Common myeloid progenitor, CD34-positive (primary cell): ENCODE measurements at regions not wholly inside any gene's neighbourhood (a gene's known extent, or its start where the extent isn't known, plus 50 kb on each side); places are given as distances from the start of the nearest gene placed in this dataset.

Experiments
- CTCF ChIA-PET: fragments of 350-600 bp; sonication (Branson Sonifier 250); formaldehyde crosslinking; loops from one replicate; lab custom pipeline; 2021; ENCODE audit warnings: antibody characterized with exemption; lab: Charles Lee
- POLR2A ChIA-PET: fragments of 350-600 bp; sonication (Branson Sonifier 250); formaldehyde crosslinking; loops from one replicate; lab custom pipeline; 2021; ENCODE audit warnings: antibody characterized with exemption; lab: Charles Lee
- DNase-seq, 3 donors: peaks; one replicate each; pipeline versions ENCODE4 v3.0.0 to v3.0.0-alpha.2; 2013
- H3K27ac ChIP-seq, 2 experiments: 1 replicate in 1 of 2; 2 replicates in 1 of 2; pipeline ENCODE4 v1.7.0; 2013; ENCODE audit warnings: inconsistent platforms in 2 of 2, low read length in 2 of 2, mild to moderate bottlenecking in 2 of 2, low read depth in 1 of 2, moderate library complexity in 1 of 2; ENCODE audit not compliant: severe bottlenecking in 2 of 2, insufficient read depth in 1 of 2, poor library complexity in 1 of 2
- H3K27me3 ChIP-seq, 5 experiments: replicated peaks in 2 of 5; 1 replicate in 3 of 5; 2 replicates in 2 of 5; pipeline versions ENCODE4 v1.6.1 to v1.7.0; 2013; ENCODE audit warnings: low read length in 4 of 5, mild to moderate bottlenecking in 2 of 5, moderate library complexity in 2 of 5, inconsistent platforms in 1 of 5; ENCODE audit not compliant: insufficient read depth in 5 of 5, control insufficient read depth in 4 of 5
- H3K36me3 ChIP-seq, 4 experiments: 1 replicate in 2 of 4; 2 replicates in 2 of 4; pipeline versions ENCODE4 v1.6.1 to v1.7.0; 2013; ENCODE audit warnings: low read length in 3 of 4, control low read depth in 1 of 4, mild to moderate bottlenecking in 1 of 4; ENCODE audit not compliant: control insufficient read depth in 4 of 4, insufficient read depth in 4 of 4
- H3K4me1 ChIP-seq, 4 experiments: 1 replicate in 3 of 4; 2 replicates in 1 of 4; pipeline versions ENCODE4 v1.6.1 to v1.7.1; 2013; ENCODE audit warnings: low read length in 3 of 4, mild to moderate bottlenecking in 3 of 4, control low read depth in 1 of 4, inconsistent platforms in 1 of 4, moderate library complexity in 1 of 4; ENCODE audit not compliant: control insufficient read depth in 4 of 4, insufficient read depth in 4 of 4; ENCODE audit errors: control extremely low read depth in 1 of 4
- H3K4me3 ChIP-seq, 7 experiments: 1 replicate in 4 of 7; 2 replicates in 3 of 7; pipeline versions ENCODE4 v1.5.1 to v1.7.0; 2013; ENCODE audit warnings: mild to moderate bottlenecking in 7 of 7, low read length in 6 of 7, moderate library complexity in 6 of 7, inconsistent platforms in 2 of 7, low read depth in 2 of 7, control low read depth in 1 of 7; ENCODE audit not compliant: insufficient read depth in 4 of 7, control insufficient read depth in 1 of 7; ENCODE audit errors: extremely low read depth in 1 of 7
- H3K9me3 ChIP-seq, 5 experiments: 1 replicate in 4 of 5; 2 replicates in 1 of 5; pipeline versions ENCODE4 v1.6.1 to v1.7.1; 2013; ENCODE audit warnings: low read length in 4 of 5, mild to moderate bottlenecking in 2 of 5, inconsistent platforms in 1 of 5, low read depth in 1 of 5, moderate library complexity in 1 of 5; ENCODE audit not compliant: control insufficient read depth in 4 of 5, insufficient read depth in 2 of 5; ENCODE audit errors: control extremely low read depth in 1 of 5
- WGBS: methylation state at CpG from one replicate; pipeline ENCODE4 v1.1.5; 2013; ENCODE audit not compliant: insufficient coverage; 5-methylcytosine and 5-hydroxymethylcytosine counted together

- WGBS, result 71% methylated on average over 3 of the region's 3 CpGs
- ChIA-PET POLR2A (no interaction called here), CTCF (no interaction called here)
- Histone ChIP-seq H3K36me3 (no peaks in the 10 kb centered on the region), H3K4me1 (no peaks in the 10 kb centered on the region), H3K4me3 (no peak overlapping the region), H3K27me3 (peaks cover 0 to 7% (median 2%) of the 10 kb centered on the region in 5 experiments), H3K27ac (no peak overlapping the region), H3K9me3 (peaks cover 0 to 4% (median 0%) of the 10 kb centered on the region in 5 experiments)
- DNase-seq, result no peak
Measured at GRCh38 chr15:100703032-100703578, 100.7 kb downstream of the ASB7 start.

GRCh38 chr15:100703671-100704070 is 101.3 kb downstream of the ASB7 start:
- Histone ChIP-seq H3K9me3 (peaks cover 0 to 4% (median 0%) of the 10 kb centered on the region in 5 experiments), H3K27ac (no peak overlapping the region), H3K36me3 (no peaks in the 10 kb centered on the region), H3K4me1 (no peaks in the 10 kb centered on the region), H3K27me3 (peaks cover 0 to 7% (median 2%) of the 10 kb centered on the region in 5 experiments), H3K4me3 (no peak overlapping the region)
- DNase-seq, result no peak
- ChIA-PET CTCF (no interaction called here), POLR2A (no interaction called here)
- 91% methylated on average over 9 of the region's 10 CpGs for WGBS

DNA sequence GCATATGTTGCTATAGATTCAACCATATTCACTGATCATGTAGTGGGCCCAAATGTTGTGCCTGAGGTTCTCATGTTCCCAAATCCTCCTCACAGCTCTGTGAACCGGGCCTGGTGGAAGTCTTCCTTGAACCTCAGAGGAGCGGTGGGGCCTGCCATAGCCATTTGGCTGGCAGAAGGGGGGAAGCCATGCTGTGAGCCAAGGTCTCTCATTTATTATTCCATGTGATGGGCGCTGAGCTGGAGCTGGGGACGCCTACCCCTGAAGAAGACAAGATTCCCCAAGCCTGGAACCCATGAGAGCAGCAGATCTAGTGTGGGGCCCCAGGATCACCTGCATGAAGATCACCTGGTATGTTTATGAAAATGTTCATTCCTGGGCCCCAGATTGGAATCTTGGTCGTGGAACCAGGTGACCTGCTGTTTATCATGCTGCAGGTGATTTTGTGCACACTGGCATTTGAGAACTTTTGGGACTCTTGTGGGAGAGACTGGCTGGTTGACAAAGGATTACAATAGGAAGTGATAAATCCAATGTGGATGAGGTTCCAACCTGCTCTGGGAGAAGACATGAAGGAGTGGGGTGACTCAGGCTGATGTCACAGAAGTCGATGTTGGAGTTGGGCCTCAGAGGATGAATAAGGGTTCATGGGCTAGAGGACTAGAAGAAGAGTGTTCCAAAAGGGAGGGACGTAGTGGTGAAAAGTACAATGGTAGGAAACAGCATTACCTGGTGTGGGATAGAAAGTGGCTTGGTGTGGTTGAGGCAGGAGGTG is 102.1 kb downstream of the ASB7 start:
- DNase-seq, result no peak
- no peaks in the 10 kb centered on the region for H3K36me3 ChIP-seq
- no peak overlapping the region for H3K4me3 ChIP-seq
- CTCF ChIA-PET, result no interaction called here
- POLR2A ChIA-PET, result no interaction called here
- peaks cover 0 to 4% (median 0%) of the 10 kb centered on the region in 5 experiments for H3K9me3 ChIP-seq
- H3K27me3 ChIP-seq, result peaks cover 0 to 3% (median 2%) of the 10 kb centered on the region in 5 experiments
- no peaks in the 10 kb centered on the region for H3K4me1 ChIP-seq
- H3K27ac ChIP-seq, result no peak overlapping the region
- 96% methylated on average over 7 of the region's 7 CpGs for WGBS

DNA sequence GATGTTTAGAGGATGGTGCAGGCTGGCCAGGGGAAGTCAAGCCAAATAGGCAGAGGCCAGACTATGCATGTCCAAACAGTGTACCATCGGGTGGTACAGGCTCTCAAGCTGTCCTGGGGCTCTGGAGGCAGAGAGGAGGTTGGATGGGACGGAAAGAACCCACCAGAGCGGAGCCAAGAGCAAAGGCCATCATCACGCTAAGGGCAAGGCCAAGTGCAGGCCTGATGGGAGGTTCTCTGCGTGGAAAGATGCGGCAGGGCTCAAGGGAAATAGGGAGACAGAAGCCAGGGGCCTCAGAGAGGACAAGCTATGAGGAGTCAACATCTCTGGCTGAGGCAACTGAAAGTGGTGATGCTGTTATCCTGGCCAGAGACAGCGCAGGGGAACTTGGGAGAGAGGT is 102.7 kb downstream of the ASB7 start:
- Histone ChIP-seq H3K4me3 (no peak overlapping the region), H3K9me3 (peaks cover 0 to 5% (median 0%) of the 10 kb centered on the region in 5 experiments), H3K4me1 (no peaks in the 10 kb centered on the region), H3K36me3 (no peaks in the 10 kb centered on the region), H3K27ac (no peak overlapping the region), H3K27me3 (peaks cover 0 to 3% (median 2%) of the 10 kb centered on the region in 5 experiments)
- ChIA-PET POLR2A (no interaction called here), CTCF (no interaction called here)
- DNase-seq, result no peak
- WGBS, result 96% methylated on average over 7 of the region's 7 CpGs

GRCh38 chr15:100705841-100706240 is 103.5 kb downstream of the ASB7 start:
- Histone ChIP-seq H3K4me3 (no peak overlapping the region), H3K36me3 (no peaks in the 10 kb centered on the region), H3K4me1 (no peaks in the 10 kb centered on the region), H3K27ac (no peak overlapping the region), H3K27me3 (peaks cover 0 to 3% (median 2%) of the 10 kb centered on the region in 5 experiments), H3K9me3 (peaks cover 0 to 5% (median 0%) of the 10 kb centered on the region in 5 experiments)
- no peak for DNase-seq
- 96% methylated on average over 8 of the region's 11 CpGs for WGBS
- ChIA-PET CTCF (no interaction called here), POLR2A (no interaction called here)

DNA sequence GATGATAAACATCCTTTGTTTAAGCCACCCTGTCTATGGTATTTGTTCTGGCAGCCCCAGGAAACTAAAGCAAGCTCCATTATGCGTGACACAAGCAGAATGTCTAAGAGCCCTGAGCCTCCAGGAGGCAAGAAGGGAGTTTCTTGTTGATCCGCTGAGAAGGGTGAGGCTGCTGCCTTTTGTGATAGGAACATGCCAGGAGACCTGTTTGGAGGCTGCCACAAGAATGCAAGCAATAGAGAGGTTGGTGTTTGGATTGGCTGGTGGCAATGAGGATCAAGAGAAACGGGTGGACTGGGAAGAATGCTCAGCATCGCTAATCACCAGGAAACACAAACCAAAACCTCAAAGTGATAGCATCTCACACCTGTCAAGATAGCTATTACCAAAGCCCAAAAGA is 104.8 kb downstream of the ASB7 start:
- 43% methylated on average over 2 of the region's 4 CpGs for whole genome bisulfite sequencing
- ChIA-PET CTCF (no interaction called here), POLR2A (no interaction called here)

DNA sequence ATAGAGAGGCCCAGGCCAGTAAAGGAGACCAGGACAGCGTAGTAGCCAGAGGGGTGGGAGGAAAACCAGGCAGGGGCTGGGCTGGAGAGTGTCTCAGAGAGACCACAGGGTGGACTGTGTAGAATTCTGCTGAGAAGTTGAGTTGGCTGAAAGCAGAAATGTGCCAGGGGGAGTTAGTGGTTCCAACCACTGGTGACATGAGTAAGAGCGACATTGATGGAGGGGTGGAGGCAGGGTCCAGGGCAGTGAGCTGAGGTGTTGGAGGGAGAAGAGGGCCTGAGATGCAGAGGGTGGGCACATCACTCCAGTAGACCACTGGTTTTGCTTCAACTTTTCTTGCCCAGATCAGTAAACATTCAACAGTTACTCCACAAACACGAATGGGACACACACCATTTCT is 106.5 kb downstream of the ASB7 start:
- DNase-seq, result no peak
- POLR2A ChIA-PET, result no interaction called here
- H3K36me3 ChIP-seq, result no peaks in the 10 kb centered on the region
- H3K27ac ChIP-seq, result no peak overlapping the region
- WGBS, result 80% methylated on average over 3 of the region's 3 CpGs
- H3K9me3 ChIP-seq, result peaks cover 0 to 2% (median 0%) of the 10 kb centered on the region in 5 experiments
- CTCF ChIA-PET, result no interaction called here
- H3K4me1 ChIP-seq, result no peaks in the 10 kb centered on the region
- no peak overlapping the region for H3K4me3 ChIP-seq
- H3K27me3 ChIP-seq, result peaks cover 0 to 2% (median 0%) of the 10 kb centered on the region in 5 experiments

More for the DNA sequence above, 104.8 kb downstream of the ASB7 start:
- H3K4me1 ChIP-seq, result no peaks in the 10 kb centered on the region
- H3K9me3 ChIP-seq, result peaks cover 0 to 5% (median 0%) of the 10 kb centered on the region in 5 experiments
- peaks cover 0 to 2% (median 2%) of the 10 kb centered on the region in 5 experiments for H3K27me3 ChIP-seq
- no peak overlapping the region for H3K4me3 ChIP-seq
- no peak for DNase-seq
- no peaks in the 10 kb centered on the region for H3K36me3 ChIP-seq
- no peak overlapping the region for H3K27ac ChIP-seq
